ENCODE measurements at regions not wholly inside any gene's neighbourhood (a gene's known extent, or its start where the extent isn't known, plus 50 kb on each side); places are given as distances from the start of the nearest gene placed in this dataset.
"Not testable (repeated sequence)": the region's sequence is repeated elsewhere in the genome, so short reads cannot be mapped to it uniquely, and the experiment has no call there.

- DNase-seq (ENCODE audit: low spot score): no peak
- 26% methylated on average over 4 of the region's 4 CpGs for WGBS (ENCODE audit: low lambda C conversion rate, missing lambda C conversion rate)
- Histone ChIP-seq H3K4me1 (ENCODE audit: insufficient read depth) (no peaks in the 10 kb centered on the region), H3K79me2 (no peaks in the 10 kb centered on the region), H3K4me3 (no peak overlapping the region), H4K20me1 (ENCODE audit: insufficient read depth, poor library complexity, severe bottlenecking) (no peaks in the 10 kb centered on the region), H3K27me3 (no peaks in the 10 kb centered on the region), H2AFZ (no peak overlapping the region), H3K27ac (no peak overlapping the region), H3K36me3 (replicated peaks; ENCODE audit: insufficient read depth, low read depth) (no peaks in the 10 kb centered on the region), H3K4me2 (no peak overlapping the region), H3K9me3 (ENCODE audit: low read depth) (no peaks in the 10 kb centered on the region), H3K9me2 (replicated peaks; ENCODE audit: insufficient read depth) (no peaks in the 10 kb centered on the region)
- TF ChIP-seq EZH2phosphoT487 (IDR thresholded peaks at IDR 0.05; ENCODE audit: low read depth, severe bottlenecking, unreplicated experiment): no peak
Measured at GRCh38 chr3:69658514-69659140, 80.6 kb upstream of the MITF start.

DNA sequence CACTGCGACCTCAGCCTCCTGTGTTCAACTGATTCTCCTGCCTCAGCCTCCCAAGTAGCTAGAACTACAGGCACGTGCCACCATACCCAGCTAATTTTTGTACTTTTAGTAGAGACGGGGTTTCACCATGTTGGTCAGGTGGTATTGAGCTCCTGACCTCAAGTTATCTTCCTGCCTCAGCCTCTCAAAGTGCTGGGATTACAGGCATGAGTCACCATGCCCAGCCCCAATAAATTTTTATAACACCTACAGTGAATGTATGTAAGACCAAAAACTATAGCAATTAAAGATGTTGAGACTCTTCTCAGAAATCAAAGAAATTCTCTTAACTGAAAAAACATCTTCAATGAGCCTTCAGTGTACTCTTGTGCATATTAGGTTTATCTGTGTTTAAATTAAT lies 82.2 kb upstream of the MITF start:
- H3K9me3 ChIP-seq (ENCODE audit: low read depth); H3K79me2 ChIP-seq; H4K20me1 ChIP-seq (ENCODE audit: insufficient read depth, poor library complexity, severe bottlenecking); H3K4me1 ChIP-seq (ENCODE audit: insufficient read depth); H3K27me3 ChIP-seq; H3K4me2 ChIP-seq; H3K4me3 ChIP-seq; H3K9me2 ChIP-seq (replicated peaks; ENCODE audit: insufficient read depth); H2AFZ ChIP-seq; H3K36me3 ChIP-seq (replicated peaks; ENCODE audit: insufficient read depth, low read depth): not testable (repeated sequence)
- WGBS (ENCODE audit: low lambda C conversion rate, missing lambda C conversion rate): 79% methylated on average over 3 of the region's 3 CpGs
- peak; percentile 16 for DNase-seq (ENCODE audit: low spot score)
- H3K27ac ChIP-seq: peak overlapping the region; percentile 23

DNA sequence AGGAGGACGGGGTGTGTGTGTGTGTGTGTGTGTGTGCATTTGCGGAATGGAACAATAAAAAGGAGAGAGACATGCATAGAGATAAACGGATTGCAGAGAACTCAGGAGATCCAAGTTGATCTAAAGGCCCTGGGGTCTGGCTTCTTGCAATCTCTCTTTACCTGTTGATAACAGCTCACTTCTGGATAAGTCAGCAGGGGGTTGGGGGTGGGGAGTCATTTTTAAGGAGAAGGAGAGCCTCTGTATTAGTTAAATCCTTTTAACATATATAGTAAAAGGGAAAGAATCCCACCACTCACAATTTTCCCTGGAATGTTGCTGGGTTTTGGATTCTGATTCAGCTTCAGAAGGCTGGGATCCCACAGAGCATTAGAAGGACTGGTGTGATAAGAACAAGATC lies 87.5 kb upstream of the MITF start:
- DNase-seq (ENCODE audit: low spot score): no peak
- H3K27ac ChIP-seq: no peak overlapping the region
- H3K4me2 ChIP-seq: no peak overlapping the region
- H3K9me3 ChIP-seq (ENCODE audit: low read depth): no peaks in the 10 kb centered on the region
- no peaks in the 10 kb centered on the region for H3K36me3 ChIP-seq (replicated peaks; ENCODE audit: insufficient read depth, low read depth)
- 49% methylated on average over 3 of the region's 3 CpGs for WGBS (ENCODE audit: low lambda C conversion rate, missing lambda C conversion rate)
- no peak overlapping the region for H3K4me3 ChIP-seq
- no peaks in the 10 kb centered on the region for H4K20me1 ChIP-seq (ENCODE audit: insufficient read depth, poor library complexity, severe bottlenecking)
- no peaks in the 10 kb centered on the region for H3K4me1 ChIP-seq (ENCODE audit: insufficient read depth)
- TF ChIP-seq, protein P1, sequence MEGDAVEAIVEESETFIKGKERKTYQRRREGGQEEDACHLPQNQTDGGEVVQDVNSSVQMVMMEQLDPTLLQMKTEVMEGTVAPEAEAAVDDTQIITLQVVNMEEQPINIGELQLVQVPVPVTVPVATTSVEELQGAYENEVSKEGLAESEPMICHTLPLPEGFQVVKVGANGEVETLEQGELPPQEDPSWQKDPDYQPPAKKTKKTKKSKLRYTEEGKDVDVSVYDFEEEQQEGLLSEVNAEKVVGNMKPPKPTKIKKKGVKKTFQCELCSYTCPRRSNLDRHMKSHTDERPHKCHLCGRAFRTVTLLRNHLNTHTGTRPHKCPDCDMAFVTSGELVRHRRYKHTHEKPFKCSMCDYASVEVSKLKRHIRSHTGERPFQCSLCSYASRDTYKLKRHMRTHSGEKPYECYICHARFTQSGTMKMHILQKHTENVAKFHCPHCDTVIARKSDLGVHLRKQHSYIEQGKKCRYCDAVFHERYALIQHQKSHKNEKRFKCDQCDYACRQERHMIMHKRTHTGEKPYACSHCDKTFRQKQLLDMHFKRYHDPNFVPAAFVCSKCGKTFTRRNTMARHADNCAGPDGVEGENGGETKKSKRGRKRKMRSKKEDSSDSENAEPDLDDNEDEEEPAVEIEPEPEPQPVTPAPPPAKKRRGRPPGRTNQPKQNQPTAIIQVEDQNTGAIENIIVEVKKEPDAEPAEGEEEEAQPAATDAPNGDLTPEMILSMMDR (IDR thresholded peaks at IDR 0.05; ENCODE audit: poor library complexity): no peak
- TF ChIP-seq EZH2phosphoT487 (IDR thresholded peaks at IDR 0.05; ENCODE audit: low read depth, severe bottlenecking, unreplicated experiment) (no peak), EZH2 (IDR thresholded peaks at IDR 0.05; ENCODE audit: borderline replicate concordance) (no peak)
- H3K79me2 ChIP-seq: no peaks in the 10 kb centered on the region
- H2AFZ ChIP-seq: no peak overlapping the region
- no peaks in the 10 kb centered on the region for H3K27me3 ChIP-seq
- no peaks in the 10 kb centered on the region for H3K9me2 ChIP-seq (replicated peaks; ENCODE audit: insufficient read depth)

- TF ChIP-seq EZH2 (IDR thresholded peaks at IDR 0.05; ENCODE audit: borderline replicate concordance) (no peak), EZH2phosphoT487 (IDR thresholded peaks at IDR 0.05; ENCODE audit: low read depth, severe bottlenecking, unreplicated experiment) (no peak)
- TF ChIP-seq, protein P1 (IDR thresholded peaks at IDR 0.05; ENCODE audit: poor library complexity): no peak
- 79% methylated on average over 1 of the region's 1 CpG for WGBS (ENCODE audit: low lambda C conversion rate, missing lambda C conversion rate)
Measured at GRCh38 chr3:69650066-69650419, 89.2 kb upstream of the MITF start.

More at GRCh38 chr3:69650066-69650419, 89.2 kb upstream of the MITF start:
- Histone ChIP-seq H3K27ac (no peak overlapping the region), H3K4me3 (no peak overlapping the region), H3K79me2 (no peaks in the 10 kb centered on the region), H3K9me3 (ENCODE audit: low read depth) (no peaks in the 10 kb centered on the region), H4K20me1 (ENCODE audit: insufficient read depth, poor library complexity, severe bottlenecking) (no peaks in the 10 kb centered on the region), H3K9me2 (replicated peaks; ENCODE audit: insufficient read depth) (no peaks in the 10 kb centered on the region), H3K36me3 (replicated peaks; ENCODE audit: insufficient read depth, low read depth) (no peaks in the 10 kb centered on the region), H2AFZ (no peak overlapping the region), H3K27me3 (no peaks in the 10 kb centered on the region), H3K4me2 (no peak overlapping the region), H3K4me1 (ENCODE audit: insufficient read depth) (no peaks in the 10 kb centered on the region)
- no peak for DNase-seq (ENCODE audit: low spot score)

Data from hepatocyte (in vitro differentiated cells).